ENCODE measurements at regions not wholly inside any gene's neighbourhood (a gene's known extent, or its start where the extent isn't known, plus 50 kb on each side); places are given as distances from the start of the nearest gene placed in this dataset.

DNA sequence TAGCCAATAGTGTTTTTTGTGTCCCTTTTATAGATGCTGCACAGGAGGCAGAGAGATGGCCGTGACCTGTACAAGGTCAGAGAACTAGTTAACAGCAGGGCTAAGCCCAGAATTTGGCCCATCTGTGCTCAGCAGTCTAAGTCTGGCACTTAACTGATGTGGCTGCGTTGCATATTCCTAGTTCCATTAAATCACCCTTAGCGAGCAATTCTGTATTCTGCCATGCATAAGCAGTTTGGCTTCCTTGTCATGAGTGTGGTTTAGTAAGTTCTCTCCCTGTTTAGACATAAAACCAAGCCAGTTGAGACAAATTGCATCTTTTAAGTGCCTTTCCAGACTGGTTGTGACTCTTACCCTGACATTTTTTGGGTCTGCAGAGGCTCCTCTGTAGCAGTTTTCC, 230.6 kb upstream of the TENM4 start:
- TF ChIP-seq, protein P1, sequence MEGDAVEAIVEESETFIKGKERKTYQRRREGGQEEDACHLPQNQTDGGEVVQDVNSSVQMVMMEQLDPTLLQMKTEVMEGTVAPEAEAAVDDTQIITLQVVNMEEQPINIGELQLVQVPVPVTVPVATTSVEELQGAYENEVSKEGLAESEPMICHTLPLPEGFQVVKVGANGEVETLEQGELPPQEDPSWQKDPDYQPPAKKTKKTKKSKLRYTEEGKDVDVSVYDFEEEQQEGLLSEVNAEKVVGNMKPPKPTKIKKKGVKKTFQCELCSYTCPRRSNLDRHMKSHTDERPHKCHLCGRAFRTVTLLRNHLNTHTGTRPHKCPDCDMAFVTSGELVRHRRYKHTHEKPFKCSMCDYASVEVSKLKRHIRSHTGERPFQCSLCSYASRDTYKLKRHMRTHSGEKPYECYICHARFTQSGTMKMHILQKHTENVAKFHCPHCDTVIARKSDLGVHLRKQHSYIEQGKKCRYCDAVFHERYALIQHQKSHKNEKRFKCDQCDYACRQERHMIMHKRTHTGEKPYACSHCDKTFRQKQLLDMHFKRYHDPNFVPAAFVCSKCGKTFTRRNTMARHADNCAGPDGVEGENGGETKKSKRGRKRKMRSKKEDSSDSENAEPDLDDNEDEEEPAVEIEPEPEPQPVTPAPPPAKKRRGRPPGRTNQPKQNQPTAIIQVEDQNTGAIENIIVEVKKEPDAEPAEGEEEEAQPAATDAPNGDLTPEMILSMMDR (IDR thresholded peaks at IDR 0.05; ENCODE audit: poor library complexity): no peak
- no peak for TF ChIP-seq EZH2 (IDR thresholded peaks at IDR 0.05; ENCODE audit: borderline replicate concordance)
- no peak for TF ChIP-seq EZH2phosphoT487 (IDR thresholded peaks at IDR 0.05; ENCODE audit: low read depth, severe bottlenecking, unreplicated experiment)
